ENCODE measurements at regions not wholly inside any gene's neighbourhood (a gene's known extent, or its start where the extent isn't known, plus 50 kb on each side); places are given as distances from the start of the nearest gene placed in this dataset.
A peak's percentile ranks its signal among the peaks of the same experiment; 100 is the strongest.

GRCh38 chr10:105857268-105858264 lies 1216.5 kb downstream of the SORCS3 start:
- no peak for DNase-seq

GRCh38 chr10:105855791-105856190 lies 1214.7 kb downstream of the SORCS3 start:
- no peak for DNase-seq

DNA sequence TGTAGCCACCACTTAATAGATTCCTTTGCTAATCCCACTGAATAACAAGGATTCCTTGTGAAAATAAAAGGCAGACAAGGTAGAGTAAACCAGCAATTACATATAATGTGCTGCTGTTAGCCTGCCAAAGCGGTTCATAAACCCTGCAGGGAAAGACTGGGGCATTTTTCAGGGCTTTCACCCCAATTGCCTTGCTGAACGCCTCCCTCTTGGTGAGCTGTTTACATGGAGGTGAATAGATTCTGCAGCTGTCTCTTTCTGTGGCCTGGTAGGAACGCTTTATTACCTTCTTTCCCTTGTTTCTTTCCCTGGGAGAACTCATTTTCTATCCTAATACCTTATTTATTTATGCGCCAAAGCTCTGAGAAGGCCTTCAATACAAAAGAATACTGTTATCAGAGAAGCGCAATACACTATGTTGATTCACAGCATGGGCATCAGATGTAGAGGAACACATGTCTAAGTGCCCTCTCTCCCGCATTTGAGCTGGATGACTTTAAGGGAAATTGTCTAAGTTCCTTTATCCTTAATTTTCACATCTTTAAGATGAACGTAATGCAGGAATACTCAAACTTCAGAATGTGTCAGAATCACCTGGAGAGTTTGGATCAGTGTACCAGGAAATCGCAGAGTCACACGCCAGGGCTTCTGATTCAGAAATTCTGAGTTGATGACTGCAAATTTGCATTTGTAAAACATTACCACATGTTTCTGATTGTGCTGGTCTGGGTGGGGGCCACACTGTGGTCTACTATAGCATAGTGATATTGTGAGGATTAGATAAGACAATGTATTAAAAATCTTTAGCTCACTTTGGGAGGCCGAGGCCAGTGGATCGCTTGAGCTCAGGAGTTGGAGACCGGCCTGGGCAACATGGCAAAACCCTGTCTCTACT lies 1203.8 kb downstream of the SORCS3 start:
- no peak for DNase-seq

- DNase-seq, result no peak
Observed at GRCh38 chr10:105844241-105844640, 1203.2 kb downstream of the SORCS3 start.

DNA sequence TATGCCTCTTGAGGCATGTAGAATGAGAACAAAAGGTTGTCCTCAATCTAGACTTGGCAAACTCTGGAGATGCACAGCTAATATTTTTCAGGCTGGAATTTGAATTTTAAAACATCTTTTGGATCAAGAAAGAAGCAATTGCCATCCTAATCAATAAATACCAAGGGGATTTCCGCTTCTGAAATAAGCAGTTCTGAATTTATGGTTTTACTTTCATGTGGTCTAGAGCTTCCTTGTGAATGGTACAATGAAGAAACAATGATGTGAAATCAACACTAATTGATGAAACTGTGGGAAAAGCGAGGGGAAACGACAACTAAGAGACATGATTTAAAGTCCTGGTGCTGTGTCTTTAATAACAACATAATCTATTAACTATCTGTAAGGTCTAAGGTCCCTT lies 1202.7 kb downstream of the SORCS3 start:
- DNase-seq, result no peak

- DNase-seq, result peak; percentile 38
Observed at GRCh38 chr10:105840288-105840770, 1199.2 kb downstream of the SORCS3 start.

DNA sequence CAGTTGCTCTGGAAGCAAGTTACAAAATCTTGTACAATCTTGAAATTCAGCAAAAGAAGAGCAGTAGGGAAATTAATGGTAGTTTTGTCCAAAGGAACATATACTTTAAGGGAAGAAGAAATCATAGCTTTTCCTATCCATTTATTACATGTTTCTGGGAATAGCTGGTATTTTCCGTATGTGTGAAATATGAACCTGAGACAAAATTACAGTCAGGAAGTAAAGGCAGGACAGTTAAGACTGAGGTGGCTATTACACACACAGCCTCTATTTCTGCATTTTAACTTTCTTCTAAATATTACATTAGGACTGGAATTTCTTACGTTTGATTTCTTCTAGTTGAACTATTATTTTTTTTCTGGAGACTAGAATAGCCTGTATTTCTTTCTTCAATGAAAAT lies 1197.3 kb downstream of the SORCS3 start:
- DNase-seq, result no peak

- DNase-seq, result peak; percentile 25
Observed at GRCh38 chr10:105837951-105838350, 1196.9 kb downstream of the SORCS3 start.

DNA sequence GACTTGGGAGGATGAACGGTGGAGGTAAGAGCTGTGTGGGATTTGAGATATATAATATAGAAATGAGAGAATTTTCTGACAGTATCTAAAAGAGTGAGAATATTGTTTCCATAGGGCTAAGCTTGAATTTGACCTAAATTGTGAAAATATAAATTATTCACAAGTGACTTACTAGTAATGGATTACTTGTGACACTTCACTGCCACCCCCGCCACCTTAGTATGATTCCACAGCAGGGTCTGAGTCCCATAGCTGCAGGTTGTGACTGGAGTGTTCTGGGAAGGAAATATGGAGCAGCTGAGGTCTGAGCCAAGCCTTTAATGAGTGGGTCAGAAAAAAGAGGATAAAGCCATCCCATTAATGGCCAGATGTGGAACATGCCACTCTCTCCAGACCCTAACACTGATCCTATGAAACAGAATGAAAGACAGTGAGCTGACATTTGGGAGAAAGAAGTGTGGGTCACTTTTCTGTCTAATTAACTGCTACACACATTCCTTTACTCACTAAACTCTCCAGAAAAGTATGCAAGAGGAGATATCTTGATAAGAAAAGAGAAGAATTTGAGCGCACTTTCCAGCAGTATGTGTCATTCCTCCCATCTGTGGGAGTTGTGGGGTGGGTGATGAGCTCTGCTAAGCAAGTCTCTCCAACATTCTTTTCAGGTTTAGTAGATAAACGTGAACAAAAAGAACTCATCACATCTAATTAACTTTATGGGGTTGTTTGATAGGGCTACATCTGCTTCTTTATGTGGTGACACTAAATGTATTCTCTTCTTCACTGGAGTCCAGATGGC lies 1193.4 kb downstream of the SORCS3 start:
- peak; percentile 4 for DNase-seq

DNA sequence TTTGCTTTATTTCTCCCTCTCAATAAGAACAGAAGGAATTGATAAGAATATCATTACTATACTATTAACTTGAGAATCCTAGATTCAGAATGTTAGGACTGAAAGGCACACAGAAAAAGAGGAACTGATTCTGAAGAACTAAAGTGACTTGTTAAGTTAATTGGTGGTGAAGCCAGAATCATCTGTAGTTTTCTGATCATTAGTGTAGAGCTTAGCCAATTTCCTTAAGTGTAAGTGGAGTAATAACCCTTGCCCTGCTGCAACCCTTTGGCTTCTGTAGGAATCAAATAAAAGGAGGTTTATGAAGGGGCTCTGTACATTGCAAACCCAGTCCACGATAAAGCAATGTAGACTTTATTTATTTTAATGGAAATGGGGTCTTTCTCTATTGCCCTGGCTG lies 1186.0 kb downstream of the SORCS3 start:
- no peak for DNase-seq

DNA sequence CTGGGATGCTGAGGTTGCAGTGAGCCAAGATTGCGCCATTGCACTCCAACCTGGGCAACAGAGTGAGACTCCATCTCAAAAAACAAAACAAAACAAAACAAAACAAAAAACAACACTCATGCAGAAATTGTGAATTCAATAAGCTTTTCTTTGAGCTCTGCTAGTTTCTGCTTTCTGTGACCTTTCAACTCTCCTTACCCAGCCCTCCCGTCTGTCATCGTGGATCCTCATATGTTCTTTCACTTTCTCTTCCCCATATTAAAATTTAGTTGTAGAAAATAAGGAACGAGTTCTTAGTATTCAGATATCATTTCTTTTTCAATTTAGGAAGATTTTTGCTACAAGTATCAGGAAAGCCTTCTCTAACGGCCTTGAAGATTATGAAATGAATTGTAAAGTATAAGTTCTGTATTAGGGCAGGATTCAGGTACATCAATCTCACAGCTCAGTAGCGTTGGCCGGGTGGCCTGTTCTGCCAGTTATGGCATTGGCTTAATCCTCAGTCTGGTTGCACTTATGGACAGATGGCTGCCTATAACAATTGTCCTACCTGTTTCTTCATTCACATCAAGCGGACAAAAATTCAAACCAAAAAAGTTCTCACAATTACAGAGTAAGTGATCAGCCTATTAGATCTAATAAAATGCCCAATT lies 1167.0 kb downstream of the SORCS3 start:
- DNase-seq, result no peak

GRCh38 chr10:105803206-105803605 lies 1162.1 kb downstream of the SORCS3 start:
- DNase-seq, result no peak

- no peak for DNase-seq
Observed at GRCh38 chr10:105800641-105801040, 1159.6 kb downstream of the SORCS3 start.

- DNase-seq, result no peak
Observed at GRCh38 chr10:105798328-105798889, 1157.3 kb downstream of the SORCS3 start.

DNA sequence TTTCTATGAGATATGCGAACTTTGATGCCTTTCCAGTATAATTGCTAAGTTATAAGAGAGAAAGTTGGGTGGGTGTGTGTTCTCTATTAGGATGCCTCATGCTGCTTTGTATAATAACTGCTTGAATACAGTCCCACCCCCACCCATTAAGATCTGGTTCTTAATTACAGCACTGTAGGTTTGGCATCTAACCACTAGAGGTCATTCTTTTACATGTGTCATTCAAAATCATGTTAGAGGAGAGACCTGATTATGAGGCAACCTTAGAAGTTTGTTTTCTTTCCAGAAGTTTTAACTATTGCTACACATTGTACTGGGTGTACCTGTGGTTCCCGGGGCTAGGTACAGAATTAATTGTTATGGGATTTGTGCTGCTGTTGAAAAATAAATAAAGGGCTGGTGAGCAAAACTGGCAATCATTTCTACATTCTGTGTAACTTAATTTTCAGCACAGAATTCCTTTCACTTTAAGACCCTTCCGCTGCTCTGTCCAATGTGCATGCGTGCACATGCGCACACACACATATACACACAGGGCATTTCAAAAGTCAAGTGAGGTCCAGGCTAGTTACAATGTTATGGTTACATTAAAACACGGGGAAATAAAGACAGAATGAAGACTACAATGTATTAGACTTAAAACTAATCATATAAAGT lies 1156.3 kb downstream of the SORCS3 start:
- DNase-seq, result peak; percentile 40

DNA sequence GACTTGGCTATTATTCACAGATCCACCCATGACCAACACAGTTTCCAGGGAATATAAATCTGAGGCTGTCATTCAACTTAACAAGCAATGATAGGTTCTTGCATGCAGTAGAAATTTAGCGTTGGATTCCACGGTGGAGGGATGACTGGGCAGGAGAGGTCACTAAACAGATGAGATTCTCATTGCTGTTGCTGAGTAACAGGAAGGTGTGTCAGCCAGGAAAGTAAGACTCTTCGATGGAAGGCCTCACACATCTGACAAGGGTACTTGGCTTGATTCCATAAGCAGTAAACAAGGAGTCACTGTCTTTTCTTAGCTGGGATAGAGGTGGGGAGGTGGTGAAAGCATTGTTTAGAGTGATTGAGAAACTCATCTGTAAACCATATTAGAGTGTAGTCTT lies 1152.0 kb downstream of the SORCS3 start:
- peak; percentile 13 for DNase-seq

DNA sequence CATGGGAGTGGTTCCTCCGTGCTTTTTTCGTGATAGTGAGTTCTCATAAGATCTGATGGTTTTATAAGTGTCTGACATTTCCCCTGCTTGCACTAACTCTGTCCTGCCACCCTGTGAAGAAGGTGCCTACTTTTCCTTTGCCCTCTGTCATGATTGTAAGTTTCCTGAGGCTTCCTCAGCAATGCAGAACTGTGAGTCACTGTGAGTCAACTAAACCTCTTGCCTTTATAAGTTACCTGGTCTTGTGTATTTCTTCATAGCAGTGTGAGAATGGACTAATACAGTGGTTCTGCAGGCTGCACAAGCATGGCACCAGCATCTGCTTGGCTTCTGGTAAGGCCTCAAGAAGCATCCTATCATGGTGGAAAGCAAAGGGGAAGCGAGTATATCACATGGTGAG lies 1144.6 kb downstream of the SORCS3 start:
- DNase-seq, result no peak

DNA sequence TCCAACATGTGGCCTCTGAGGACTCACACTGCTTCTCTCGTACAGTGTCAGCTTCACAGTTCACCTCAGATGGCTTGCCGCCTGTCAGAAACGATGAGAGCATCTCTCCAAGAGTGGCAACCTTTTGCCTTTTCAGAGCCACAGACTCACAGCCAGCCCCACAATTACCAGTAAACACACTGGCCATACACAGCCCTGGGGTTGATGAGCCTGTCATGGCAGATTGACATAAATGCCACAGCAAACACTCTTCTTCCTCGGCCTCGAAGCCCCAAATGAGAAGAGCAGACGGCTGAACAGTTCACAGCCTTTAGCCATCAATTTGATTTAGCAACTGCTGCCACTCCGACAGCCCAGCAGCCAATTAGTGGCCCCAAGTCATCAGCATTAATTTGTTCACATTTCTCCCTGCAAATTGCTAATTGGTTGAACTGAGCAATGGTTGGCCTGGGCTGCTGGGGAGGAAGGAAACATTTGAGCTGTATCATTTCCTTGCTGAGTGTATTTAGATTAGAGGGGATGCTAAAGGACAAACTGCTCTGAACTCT lies 1142.9 kb downstream of the SORCS3 start:
- no peak for DNase-seq

DNA sequence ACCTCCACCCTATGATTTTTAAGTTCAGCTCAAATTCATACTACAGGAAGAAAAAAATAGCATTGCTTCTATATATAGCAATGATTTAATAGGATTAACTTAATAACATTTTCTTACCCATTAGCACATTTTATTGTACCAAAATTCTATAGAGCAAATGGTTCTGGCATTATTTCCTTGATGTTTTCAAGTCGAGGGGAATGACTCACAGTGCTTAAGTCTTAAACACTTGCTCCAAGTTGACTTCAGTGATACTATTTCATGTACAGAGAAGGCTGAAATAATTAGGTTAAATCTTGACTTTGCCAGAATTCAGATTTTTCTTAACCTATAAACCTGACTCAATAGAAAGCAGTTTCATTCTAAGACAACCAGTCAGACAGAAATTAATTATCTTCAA lies 1133.8 kb downstream of the SORCS3 start:
- no peak for DNase-seq

DNA sequence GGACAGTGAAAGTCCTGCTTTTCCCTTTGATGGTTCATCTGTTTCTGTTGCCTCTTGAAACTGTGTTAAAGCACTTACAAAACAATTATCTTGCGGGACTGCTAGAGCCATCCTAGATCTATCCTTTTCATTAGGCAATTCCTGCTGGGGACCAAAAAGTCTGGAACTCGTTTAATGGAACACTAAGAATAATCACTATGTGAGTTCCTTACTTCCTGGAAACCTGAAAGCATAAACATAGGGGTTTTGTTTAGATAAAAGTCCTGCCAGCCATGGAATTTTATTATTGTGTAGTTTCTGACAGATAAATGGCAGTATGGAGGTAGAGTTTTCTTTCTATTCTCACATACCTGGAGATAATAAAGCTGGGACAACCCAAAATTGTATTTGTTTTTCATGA lies 1133.3 kb downstream of the SORCS3 start:
- no peak for DNase-seq

Measured in fibroblast of skin of abdomen (primary cell).